ENCODE measurements at regions not wholly inside any gene's neighbourhood (a gene's known extent, or its start where the extent isn't known, plus 50 kb on each side); places are given as distances from the start of the nearest gene placed in this dataset.

DNA sequence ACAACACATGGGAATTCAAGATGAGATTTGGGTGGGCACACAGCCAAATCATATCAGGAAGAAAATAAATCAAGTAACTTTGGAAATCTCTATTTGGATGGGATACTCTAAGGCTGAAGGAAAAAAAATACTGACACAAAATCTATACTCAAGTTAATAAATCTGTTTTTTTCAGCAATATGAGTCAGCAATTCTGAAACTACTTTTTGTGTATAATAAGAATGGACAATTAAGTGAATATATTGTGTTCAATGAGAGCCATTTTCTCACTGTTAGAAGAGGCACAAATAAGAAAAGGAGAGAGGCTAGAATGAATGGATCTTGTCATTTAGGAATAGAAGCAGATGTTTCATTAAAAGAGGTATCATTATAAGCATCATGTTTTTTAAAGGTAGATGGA is 651.0 kb downstream of the TAF11L14 start:
- Histone ChIP-seq H3K79me1 (ENCODE audit: low read depth in 1 of 2, low read length in 2 of 2) (no peaks in the 10 kb centered on the region), H3K27me3 (ENCODE audit: control insufficient read depth, insufficient read depth, low read length) (no peaks in the 10 kb centered on the region), H3K4ac (ENCODE audit: low read depth, low read length) (no peak overlapping the region), H4K5ac (ENCODE audit: low read depth, low read length) (no peak overlapping the region), H2AK9ac (replicated peaks; ENCODE audit: low read depth, low read length, poor library complexity) (no peak overlapping the region), H3K4me3 (ENCODE audit: insufficient read depth, low read depth, low read length) (no peak overlapping the region), H4K8ac (ENCODE audit: low read depth in 2 of 2, low read length in 2 of 2) (no peak overlapping the region), H3K4me1 (ENCODE audit: control insufficient read depth, insufficient read depth, low read length) (no peaks in the 10 kb centered on the region), H4K20me1 (ENCODE audit: insufficient read depth, low read length) (no peaks in the 10 kb centered on the region), H2AFZ (replicated peaks; ENCODE audit: low read length, poor library complexity) (no peak overlapping the region), H3K36me3 (ENCODE audit: control insufficient read depth, insufficient read depth, low read length) (no peaks in the 10 kb centered on the region), H3K23ac (ENCODE audit: low read depth, low read length) (no peak overlapping the region), H3K9me3 (ENCODE audit: control insufficient read depth, insufficient read depth, low read length) (no peaks in the 10 kb centered on the region), H3K56ac (ENCODE audit: extremely low read depth, insufficient read depth, low read length) (no peak overlapping the region), H3K27ac (ENCODE audit: insufficient read depth, low read length) (no peak overlapping the region), H3K14ac (replicated peaks; ENCODE audit: low read depth, low read length) (no peak overlapping the region), H4K91ac (ENCODE audit: insufficient read depth, low read depth, low read length) (no peak overlapping the region), H2AK5ac (ENCODE audit: low read depth, low read length) (no peak overlapping the region), H3K4me2 (ENCODE audit: low read depth, low read length) (no peak overlapping the region), H3K18ac (ENCODE audit: low read depth, low read length) (no peak overlapping the region), H2BK20ac (ENCODE audit: low read depth, low read length) (no peak overlapping the region), H2BK120ac (ENCODE audit: low read depth, low read length) (no peak overlapping the region), H3K9me1 (ENCODE audit: insufficient read depth, low read length) (no peaks in the 10 kb centered on the region), H3K9ac (ENCODE audit: low read depth, low read length) (no peak overlapping the region), H2BK15ac (ENCODE audit: low read depth, low read length) (no peak overlapping the region), H2BK5ac (ENCODE audit: low read depth, low read length, poor library complexity, severe bottlenecking) (no peak overlapping the region)
- TF ChIP-seq CHD1 (IDR thresholded peaks at IDR 0.05; ENCODE audit: low read depth, low read length) (no peak), BHLHE40 (IDR thresholded peaks at IDR 0.05; ENCODE audit: low read depth, low read length) (no peak), MAZ (IDR thresholded peaks at IDR 0.05; ENCODE audit: borderline replicate concordance, low read depth, low read length) (no peak), POLR2A (IDR thresholded peaks at IDR 0.05; ENCODE audit: low read depth, low read length) (no peak), RFX5 (IDR thresholded peaks at IDR 0.05; ENCODE audit: low read depth, low read length) (no peak), MAFK (IDR thresholded peaks at IDR 0.05; ENCODE audit: low read depth, low read length) (peak; percentile 16; the same call in 1 of the 2 replicates), MXI1 (IDR thresholded peaks at IDR 0.05; ENCODE audit: borderline replicate concordance, low read depth, low read length) (no peak), RAD21 (IDR thresholded peaks at IDR 0.05; ENCODE audit: low read length) (no peak)
- TF ChIP-seq, protein P1, sequence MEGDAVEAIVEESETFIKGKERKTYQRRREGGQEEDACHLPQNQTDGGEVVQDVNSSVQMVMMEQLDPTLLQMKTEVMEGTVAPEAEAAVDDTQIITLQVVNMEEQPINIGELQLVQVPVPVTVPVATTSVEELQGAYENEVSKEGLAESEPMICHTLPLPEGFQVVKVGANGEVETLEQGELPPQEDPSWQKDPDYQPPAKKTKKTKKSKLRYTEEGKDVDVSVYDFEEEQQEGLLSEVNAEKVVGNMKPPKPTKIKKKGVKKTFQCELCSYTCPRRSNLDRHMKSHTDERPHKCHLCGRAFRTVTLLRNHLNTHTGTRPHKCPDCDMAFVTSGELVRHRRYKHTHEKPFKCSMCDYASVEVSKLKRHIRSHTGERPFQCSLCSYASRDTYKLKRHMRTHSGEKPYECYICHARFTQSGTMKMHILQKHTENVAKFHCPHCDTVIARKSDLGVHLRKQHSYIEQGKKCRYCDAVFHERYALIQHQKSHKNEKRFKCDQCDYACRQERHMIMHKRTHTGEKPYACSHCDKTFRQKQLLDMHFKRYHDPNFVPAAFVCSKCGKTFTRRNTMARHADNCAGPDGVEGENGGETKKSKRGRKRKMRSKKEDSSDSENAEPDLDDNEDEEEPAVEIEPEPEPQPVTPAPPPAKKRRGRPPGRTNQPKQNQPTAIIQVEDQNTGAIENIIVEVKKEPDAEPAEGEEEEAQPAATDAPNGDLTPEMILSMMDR (conservative IDR thresholded peaks at IDR 0.05; ENCODE audit: low read depth, low read length), result no peak
- BruUV-seq (replicated peaks), result no TSS peak
- no peak for DNase-seq
- dilution Hi-C loops (cut with HindIII; ENCODE audit: low sequenced_read_pairs, unreplicated experiment), result no loop called here
- ATAC-seq (ENCODE audit: low read depth), result no peak
- in situ Hi-C loops (cut with MboI; ENCODE audit: low sequenced_read_pairs), result no loop called here
- POLR2A ChIA-PET (ENCODE audit: unreplicated experiment), result no interaction called here
- intact Hi-C loops (cut with micrococcal nuclease), result no loop called here
- CTCF ChIA-PET, result no interaction called here

Measured in IMR-90 (cell line).